ENCODE measurements at regions not wholly inside any gene's neighbourhood (a gene's known extent, or its start where the extent isn't known, plus 50 kb on each side); places are given as distances from the start of the nearest gene placed in this dataset.
"Not testable (repeated sequence)": the region's sequence is repeated elsewhere in the genome, so short reads cannot be mapped to it uniquely, and the experiment has no call there.

GRCh38 chr9:29450343-29450875 lies 1877.1 kb upstream of the C9orf72 start:
- not testable (repeated sequence) for TF ChIP-seq REST (IDR thresholded peaks at IDR 0.05; ENCODE audit: low read depth); POLR2AphosphoS5 (IDR thresholded peaks at IDR 0.05; ENCODE audit: low read depth, low read length); CTCF (IDR thresholded peaks at IDR 0.05 in 2 of 3, conservative IDR thresholded peaks at IDR 0.05 in 1 of 3; ENCODE audit: borderline replicate concordance in 1 of 3, insufficient read depth in 1 of 3, low read depth in 2 of 3, low read length in 2 of 3); EZH2 (IDR thresholded peaks at IDR 0.05); RAD21 (IDR thresholded peaks at IDR 0.05; ENCODE audit: low read depth); POLR2A (IDR thresholded peaks at IDR 0.05; ENCODE audit: borderline replicate concordance, extremely low read depth, insufficient read depth, insufficient read length); MAX (IDR thresholded peaks at IDR 0.05); ZNF274 (IDR thresholded peaks at IDR 0.05; ENCODE audit: low read depth, low read length)
